OCI-LY1 (cell line): ENCODE measurements at regions not wholly inside any gene's neighbourhood (a gene's known extent, or its start where the extent isn't known, plus 50 kb on each side); places are given as distances from the start of the nearest gene placed in this dataset.

Source experiments
- H2AFZ ChIP-seq: fragments of 200-600 bp; sonication (generic), shearing (Covaris generic); 2 replicates; pipeline ENCODE4 v1.6.0; 2014; ENCODE audit warnings: antibody characterized with exemption, mild to moderate bottlenecking, low read length
- H3F3A ChIP-seq: fragments of 200-600 bp; sonication (generic), shearing (Covaris generic); 2 replicates; pipeline ENCODE4 v1.6.0; 2014; ENCODE audit warnings: mild to moderate bottlenecking, antibody characterized with exemption, low read length, moderate library complexity; ENCODE audit not compliant: insufficient read depth
- H3K27ac ChIP-seq: fragments of 200-600 bp; sonication (generic); 2 replicates; pipeline ENCODE4 v1.5.1; 2014; ENCODE audit warnings: low read length, mixed run types, mild to moderate bottlenecking, low read depth; ENCODE audit not compliant: poor library complexity, severe bottlenecking
- H3K27me3 ChIP-seq: fragments of 200-600 bp; sonication (generic); 2 replicates; pipeline ENCODE4 v1.6.0; 2014; ENCODE audit warnings: antibody characterized with exemption, mild to moderate bottlenecking, low read length, moderate library complexity; ENCODE audit not compliant: insufficient read depth
- H3K36me3 ChIP-seq: fragments of 200-600 bp; sonication (generic); 2 replicates; pipeline ENCODE4 v1.6.1; 2014; ENCODE audit warnings: mild to moderate bottlenecking, antibody characterized with exemption, low read length, moderate library complexity, mixed read lengths; ENCODE audit not compliant: insufficient read depth
- H3K4me1 ChIP-seq: fragments of 200-600 bp; sonication (generic); 2 replicates; pipeline ENCODE4 v1.5.1; 2014; ENCODE audit warnings: mild to moderate bottlenecking, low read length, moderate library complexity; ENCODE audit not compliant: insufficient read depth, severe bottlenecking
- H3K4me2 ChIP-seq: fragments of 200-600 bp; sonication (generic), shearing (Covaris generic); 2 replicates; pipeline ENCODE4 v1.6.1; 2014; ENCODE audit warnings: low read length
- H3K4me3 ChIP-seq: fragments of 200-600 bp; sonication (generic); 2 replicates; pipeline ENCODE4 v1.5.1; 2014; ENCODE audit warnings: low read length, low read depth, mild to moderate bottlenecking, mixed read lengths; ENCODE audit not compliant: poor library complexity, severe bottlenecking
- H3K79me2 ChIP-seq: fragments of 200-600 bp; shearing (Covaris generic); 2 replicates; pipeline ENCODE4 v1.6.1; 2016; ENCODE audit warnings: mixed run types, low read length, mixed read lengths; ENCODE audit not compliant: insufficient read depth
- H3K9ac ChIP-seq: fragments of 200-600 bp; sonication (generic), shearing (Covaris generic); 2 replicates; pipeline ENCODE4 v1.6.1; 2014; ENCODE audit warnings: mild to moderate bottlenecking, low read length, mixed read lengths
- H3K9me2 ChIP-seq: fragments of 200-600 bp; sonication (generic), shearing (Covaris generic); 2 replicates; pipeline ENCODE4 v1.6.1; 2014; ENCODE audit warnings: low read depth, mild to moderate bottlenecking, low read length, mixed read lengths
- H3K9me3 ChIP-seq: fragments of 200-600 bp; shearing (Covaris generic); 2 replicates; pipeline ENCODE4 v1.6.1; 2014; ENCODE audit warnings: low read length, mixed read lengths
- H4K20me1 ChIP-seq: fragments of 200-600 bp; sonication (generic), shearing (Covaris generic); 2 replicates; pipeline ENCODE4 v1.6.0; 2016; ENCODE audit warnings: mild to moderate bottlenecking, low read length; ENCODE audit not compliant: insufficient read depth
- CTCF ChIP-seq: fragments of 200-600 bp; sonication (generic), shearing (Covaris generic); IDR thresholded peaks from 2 replicates; pipeline ENCODE4 v1.5.1; 2017; ENCODE audit warnings: mild to moderate bottlenecking, antibody characterized with exemption, low read length, moderate library complexity, mixed read lengths
- EZH2 ChIP-seq: fragments of 200-600 bp; sonication (generic), shearing (Covaris generic); IDR thresholded peaks from 2 replicates; pipeline ENCODE4 v1.8.0; 2017; ENCODE audit warnings: borderline replicate concordance, mixed run types, mild to moderate bottlenecking, antibody characterized with exemption, low read length, moderate library complexity, mixed read lengths

DNA sequence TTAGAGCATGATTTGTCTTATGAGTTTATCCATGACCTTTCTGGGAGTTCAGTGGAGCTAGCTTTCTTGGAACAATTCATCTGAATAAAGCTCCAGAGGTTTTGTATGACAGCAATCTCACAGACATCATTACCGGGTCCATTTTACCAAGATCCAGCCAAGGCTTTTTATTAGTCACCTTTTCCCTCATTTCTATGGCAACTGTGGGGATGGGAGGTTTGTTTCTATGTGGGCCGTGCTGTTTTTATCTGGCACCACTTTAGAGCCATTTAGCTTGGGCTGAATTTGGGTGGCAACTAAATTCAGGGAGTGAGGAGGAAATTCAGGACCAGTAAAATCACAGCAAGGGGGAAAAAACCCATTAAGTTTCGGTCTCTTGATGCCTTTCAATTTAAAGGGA, 245.7 kb downstream of the NSG2 start:
- H3K4me3 ChIP-seq, result no peak overlapping the region
- no peak overlapping the region for H3K27ac ChIP-seq
- no peaks in the 10 kb centered on the region for H3K36me3 ChIP-seq
- no peaks in the 10 kb centered on the region for H3K4me1 ChIP-seq
- no peak overlapping the region for H2AFZ ChIP-seq
- no peaks in the 10 kb centered on the region for H3K79me2 ChIP-seq
- H3K9ac ChIP-seq, result no peak overlapping the region
- no peaks in the 10 kb centered on the region for H3K9me3 ChIP-seq
- TF ChIP-seq CTCF (no peak), EZH2 (no peak)
- no peak overlapping the region for H3K4me2 ChIP-seq
- H3K27me3 ChIP-seq, result no peaks in the 10 kb centered on the region
- H3F3A ChIP-seq, result no peaks in the 10 kb centered on the region
- H4K20me1 ChIP-seq, result no peaks in the 10 kb centered on the region
- no peaks in the 10 kb centered on the region for H3K9me2 ChIP-seq

GRCh38 chr5:174292348-174292747, 246.8 kb downstream of the NSG2 start:
- H3K9me2 ChIP-seq, result no peaks in the 10 kb centered on the region
- H3K9me3 ChIP-seq, result no peaks in the 10 kb centered on the region
- no peaks in the 10 kb centered on the region for H3K36me3 ChIP-seq
- no peak overlapping the region for H3K27ac ChIP-seq
- H3F3A ChIP-seq, result no peaks in the 10 kb centered on the region
- no peak overlapping the region for H3K9ac ChIP-seq
- H2AFZ ChIP-seq, result no peak overlapping the region
- H3K4me3 ChIP-seq, result no peak overlapping the region
- H4K20me1 ChIP-seq, result no peaks in the 10 kb centered on the region
- H3K79me2 ChIP-seq, result no peaks in the 10 kb centered on the region
- H3K4me2 ChIP-seq, result no peak overlapping the region
- H3K27me3 ChIP-seq, result no peaks in the 10 kb centered on the region
- TF ChIP-seq CTCF (no peak), EZH2 (no peak)
- H3K4me1 ChIP-seq, result no peaks in the 10 kb centered on the region

- Histone ChIP-seq H3F3A (no peaks in the 10 kb centered on the region), H3K79me2 (no peaks in the 10 kb centered on the region), H3K4me1 (no peaks in the 10 kb centered on the region), H3K9me2 (no peaks in the 10 kb centered on the region), H3K4me2 (no peak overlapping the region), H3K27me3 (no peaks in the 10 kb centered on the region), H3K36me3 (no peaks in the 10 kb centered on the region), H3K9me3 (no peaks in the 10 kb centered on the region), H4K20me1 (no peaks in the 10 kb centered on the region), H3K4me3 (no peak overlapping the region), H3K27ac (no peak overlapping the region), H3K9ac (no peak overlapping the region), H2AFZ (no peak overlapping the region)
- TF ChIP-seq CTCF, result no peak
- TF ChIP-seq EZH2, result no peak
Measured at GRCh38 chr5:174293006-174293405, 247.5 kb downstream of the NSG2 start.
